ENCODE measurements at regions not wholly inside any gene's neighbourhood (a gene's known extent, or its start where the extent isn't known, plus 50 kb on each side); places are given as distances from the start of the nearest gene placed in this dataset.

- TF ChIP-seq CTCF (IDR thresholded peaks at IDR 0.05; ENCODE audit: insufficient read depth, missing control alignments): no peak
- DNase-seq (ENCODE audit: insufficient read length, low spot score): no peak
Measured at GRCh38 chr9:27756418-27756817, 183.1 kb upstream of the C9orf72 start.

GRCh38 chr9:27763831-27764230 lies 190.6 kb upstream of the C9orf72 start:
- no peak for TF ChIP-seq CTCF (IDR thresholded peaks at IDR 0.05; ENCODE audit: insufficient read depth, missing control alignments)
- no peak for FAIRE-seq
- DNase-seq (ENCODE audit: insufficient read length, low spot score): no peak

More at GRCh38 chr9:27756418-27756817, 183.1 kb upstream of the C9orf72 start:
- no peak for FAIRE-seq

GRCh38 chr9:27765266-27766072 lies 192.2 kb upstream of the C9orf72 start:
- FAIRE-seq (no peak), DNase-seq (ENCODE audit: insufficient read length, low spot score) (no peak)
- TF ChIP-seq CTCF (IDR thresholded peaks at IDR 0.05; ENCODE audit: insufficient read depth, missing control alignments): no peak

- no peak for TF ChIP-seq CTCF (IDR thresholded peaks at IDR 0.05; ENCODE audit: insufficient read depth, missing control alignments)
- FAIRE-seq: no peak
Measured at GRCh38 chr9:27766073-27766835, 193.0 kb upstream of the C9orf72 start.

GRCh38 chr9:27768781-27769180 lies 195.5 kb upstream of the C9orf72 start:
- no peak for TF ChIP-seq CTCF (IDR thresholded peaks at IDR 0.05; ENCODE audit: insufficient read depth, missing control alignments)
- FAIRE-seq (no peak), DNase-seq (ENCODE audit: insufficient read length, low spot score) (no peak)

More at GRCh38 chr9:27766073-27766835, 193.0 kb upstream of the C9orf72 start:
- DNase-seq (ENCODE audit: insufficient read length, low spot score): no peak

GRCh38 chr9:27770541-27770940 lies 197.3 kb upstream of the C9orf72 start:
- FAIRE-seq (no peak), DNase-seq (ENCODE audit: insufficient read length, low spot score) (no peak)
- no peak for TF ChIP-seq CTCF (IDR thresholded peaks at IDR 0.05; ENCODE audit: insufficient read depth, missing control alignments)

Measured in D721Med (cell line).